ENCODE measurements at regions not wholly inside any gene's neighbourhood (a gene's known extent, or its start where the extent isn't known, plus 50 kb on each side); places are given as distances from the start of the nearest gene placed in this dataset.

GRCh38 chr3:22453906-22454535 is 703.0 kb upstream of the ZNF385D start:
- intact Hi-C loops (cut with DNase I; ENCODE audit: low total_unique reads) = no loop called here
- Histone ChIP-seq H3K4me3 (no peak overlapping the region), H3K4me1 (no peaks in the 10 kb centered on the region), H3K36me3 (no peaks in the 10 kb centered on the region), H3K9me3 (no peaks in the 10 kb centered on the region), H3K27me3 (no peaks in the 10 kb centered on the region), H3K27ac (no peak overlapping the region)
- no peak for DNase-seq
- in situ Hi-C loops (cut with MboI; ENCODE audit: low pct_ligation_motif_present in 1 of 4, low pct_unique_long_range_greater_than_20kb in 1 of 4, low sequenced_read_pairs in 3 of 4) = no loop called here
- WGBS, 2 donors (ENCODE audit: low coverage in 1 of 2) = 71 to 80% methylated on average over 1 of the region's 1 CpG
- TF ChIP-seq EP300 (IDR thresholded peaks at IDR 0.05; ENCODE audit: low read depth) = no peak
- no peak for TF ChIP-seq POLR2A (IDR thresholded peaks at IDR 0.05)
- no peak for TF ChIP-seq POLR2AphosphoS5 (IDR thresholded peaks at IDR 0.05)
- TF ChIP-seq CTCF (IDR thresholded peaks at IDR 0.05) = no peak

- whole genome bisulfite sequencing, 2 donors (ENCODE audit: low coverage in 1 of 2) = 55 to 81% methylated on average over 2 to 4 of the region's 4 CpGs
- in situ Hi-C loops (cut with MboI; ENCODE audit: low pct_ligation_motif_present in 1 of 4, low pct_unique_long_range_greater_than_20kb in 1 of 4, low sequenced_read_pairs in 3 of 4) (no loop called here), intact Hi-C loops (cut with DNase I; ENCODE audit: low total_unique reads) (no loop called here)
- H3K27me3 ChIP-seq = no peaks in the 10 kb centered on the region
- H3K4me3 ChIP-seq = no peak overlapping the region
- no peaks in the 10 kb centered on the region for H3K9me3 ChIP-seq
- no peaks in the 10 kb centered on the region for H3K36me3 ChIP-seq
- H3K4me1 ChIP-seq = no peaks in the 10 kb centered on the region
- no peak overlapping the region for H3K27ac ChIP-seq
- no peak for TF ChIP-seq CTCF (IDR thresholded peaks at IDR 0.05)
- no peak for TF ChIP-seq EP300 (IDR thresholded peaks at IDR 0.05; ENCODE audit: low read depth)
- TF ChIP-seq POLR2AphosphoS5 (IDR thresholded peaks at IDR 0.05) = no peak
- no peak for TF ChIP-seq POLR2A (IDR thresholded peaks at IDR 0.05)
- DNase-seq = no peak
Observed at GRCh38 chr3:22469995-22470394, 719.0 kb upstream of the ZNF385D start.

GRCh38 chr3:22471557-22471956 is 720.5 kb upstream of the ZNF385D start:
- in situ Hi-C loops (cut with MboI; ENCODE audit: low pct_ligation_motif_present in 1 of 4, low pct_unique_long_range_greater_than_20kb in 1 of 4, low sequenced_read_pairs in 3 of 4) = no loop called here
- 67 to 73% methylated on average over 3 to 4 of the region's 4 CpGs for WGBS, 2 donors (ENCODE audit: low coverage in 1 of 2)
- no peaks in the 10 kb centered on the region for H3K9me3 ChIP-seq
- H3K36me3 ChIP-seq = no peaks in the 10 kb centered on the region
- no peak for TF ChIP-seq CTCF (IDR thresholded peaks at IDR 0.05)
- TF ChIP-seq POLR2AphosphoS5 (IDR thresholded peaks at IDR 0.05) = no peak
- no peak for TF ChIP-seq POLR2A (IDR thresholded peaks at IDR 0.05)
- no peak for TF ChIP-seq EP300 (IDR thresholded peaks at IDR 0.05; ENCODE audit: low read depth)
- intact Hi-C loops (cut with DNase I; ENCODE audit: low total_unique reads) = no loop called here
- DNase-seq = no peak
- no peak overlapping the region for H3K4me3 ChIP-seq
- no peaks in the 10 kb centered on the region for H3K27me3 ChIP-seq
- no peaks in the 10 kb centered on the region for H3K4me1 ChIP-seq
- H3K27ac ChIP-seq = no peak overlapping the region

- Histone ChIP-seq H3K9me3 (no peaks in the 10 kb centered on the region), H3K4me3 (no peak overlapping the region), H3K4me1 (no peaks in the 10 kb centered on the region), H3K36me3 (no peaks in the 10 kb centered on the region), H3K27ac (no peak overlapping the region), H3K27me3 (no peaks in the 10 kb centered on the region)
- DNase-seq = no peak
- 76 to 79% methylated on average over 3 to 8 of the region's 8 CpGs for WGBS, 2 donors (ENCODE audit: low coverage in 1 of 2)
- no peak for TF ChIP-seq CTCF (IDR thresholded peaks at IDR 0.05)
- TF ChIP-seq POLR2A (IDR thresholded peaks at IDR 0.05) = no peak
- TF ChIP-seq POLR2AphosphoS5 (IDR thresholded peaks at IDR 0.05) = no peak
- no peak for TF ChIP-seq EP300 (IDR thresholded peaks at IDR 0.05; ENCODE audit: low read depth)
- in situ Hi-C loops (cut with MboI; ENCODE audit: low pct_ligation_motif_present in 1 of 4, low pct_unique_long_range_greater_than_20kb in 1 of 4, low sequenced_read_pairs in 3 of 4) = no loop called here
- intact Hi-C loops (cut with DNase I; ENCODE audit: low total_unique reads) = no loop called here
Observed at GRCh38 chr3:22474706-22475445, 723.9 kb upstream of the ZNF385D start.
